AG08395 (cell line): ENCODE measurements at regions not wholly inside any gene's neighbourhood (a gene's known extent, or its start where the extent isn't known, plus 50 kb on each side); places are given as distances from the start of the nearest gene placed in this dataset.
"Not testable (repeated sequence)": the region's sequence is repeated elsewhere in the genome, so short reads cannot be mapped to it uniquely, and the experiment has no call there.

Experiments
- DNase-seq: peaks from one replicate; pipeline ENCODE4 v3.0.0; 2012; ENCODE audit warnings: mixed read lengths, low spot score

- DNase-seq, result no peak
Measured at GRCh38 chr5:145463634-145464033, 371.5 kb downstream of the PRELID2 start.

- no peak for DNase-seq
Measured at GRCh38 chr5:145462525-145462924, 372.6 kb downstream of the PRELID2 start.

- no peak for DNase-seq
Measured at GRCh38 chr5:145450286-145450885, 384.8 kb downstream of the PRELID2 start.

DNA sequence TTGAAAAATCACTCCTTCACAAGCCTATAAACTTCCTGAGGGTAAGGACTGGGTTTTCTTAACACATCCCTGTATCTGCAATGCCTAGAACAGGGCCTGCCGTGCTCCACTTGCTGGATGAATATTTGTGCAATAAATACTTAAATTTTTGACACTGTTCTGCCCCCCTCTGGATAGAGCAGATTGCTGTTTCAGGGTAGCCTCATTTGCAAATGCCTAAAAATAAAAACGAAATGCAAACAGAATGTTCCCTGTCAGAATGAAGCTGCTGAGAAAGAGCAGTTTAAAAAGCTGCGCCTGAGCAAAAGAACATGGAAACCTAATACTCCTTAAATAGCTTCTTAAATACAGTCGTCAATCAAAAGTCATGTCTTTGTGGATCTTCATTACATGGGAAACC, 385.3 kb downstream of the PRELID2 start:
- no peak for DNase-seq

GRCh38 chr5:145446875-145447274, 388.3 kb downstream of the PRELID2 start:
- not testable (repeated sequence) for DNase-seq

DNA sequence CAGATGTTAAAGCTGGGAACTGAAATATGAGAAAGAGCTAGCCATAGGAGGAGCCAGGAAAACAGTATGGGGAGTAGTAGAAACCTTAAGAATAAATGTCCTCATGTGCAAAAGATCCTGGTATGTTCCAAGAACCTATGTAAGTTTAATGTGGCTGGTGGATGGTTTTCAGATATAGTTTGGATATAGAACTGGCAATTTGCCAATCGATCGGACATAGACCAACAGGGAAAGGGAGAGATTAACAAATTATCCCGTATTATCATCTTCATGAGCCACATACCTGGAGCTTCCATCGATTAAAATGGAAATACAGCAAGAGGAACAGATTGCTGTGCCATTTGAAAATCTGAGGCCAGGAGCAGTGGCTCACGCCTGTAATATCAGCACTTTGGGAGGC, 388.7 kb downstream of the PRELID2 start:
- DNase-seq, result no peak

GRCh38 chr5:145445027-145445426, 390.1 kb downstream of the PRELID2 start:
- DNase-seq, result no peak

- no peak for DNase-seq
Measured at GRCh38 chr5:145443964-145444363, 391.2 kb downstream of the PRELID2 start.

DNA sequence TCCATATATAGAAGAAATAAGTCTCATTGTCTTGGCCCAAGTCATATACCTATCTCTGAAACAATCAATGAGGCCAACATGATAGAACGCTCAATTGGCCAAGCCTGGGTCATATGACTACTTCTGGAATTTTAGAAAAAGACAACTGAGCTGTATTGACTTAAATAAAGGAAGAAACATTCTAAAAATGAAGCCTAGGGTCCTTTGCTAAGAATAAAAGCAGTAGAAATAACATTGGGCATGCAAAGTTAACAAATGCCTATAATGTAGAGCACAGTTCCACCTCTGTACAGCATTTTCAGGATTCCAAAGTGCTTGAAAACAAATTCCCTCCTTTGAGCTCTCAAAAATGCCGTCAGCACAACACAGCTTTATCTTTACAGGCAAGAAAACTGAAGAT, 391.8 kb downstream of the PRELID2 start:
- no peak for DNase-seq

GRCh38 chr5:145442661-145443060, 392.5 kb downstream of the PRELID2 start:
- not testable (repeated sequence) for DNase-seq

GRCh38 chr5:145441228-145441627, 393.9 kb downstream of the PRELID2 start:
- DNase-seq, result no peak

- no peak for DNase-seq
Measured at GRCh38 chr5:145437627-145438026, 397.5 kb downstream of the PRELID2 start.

DNA sequence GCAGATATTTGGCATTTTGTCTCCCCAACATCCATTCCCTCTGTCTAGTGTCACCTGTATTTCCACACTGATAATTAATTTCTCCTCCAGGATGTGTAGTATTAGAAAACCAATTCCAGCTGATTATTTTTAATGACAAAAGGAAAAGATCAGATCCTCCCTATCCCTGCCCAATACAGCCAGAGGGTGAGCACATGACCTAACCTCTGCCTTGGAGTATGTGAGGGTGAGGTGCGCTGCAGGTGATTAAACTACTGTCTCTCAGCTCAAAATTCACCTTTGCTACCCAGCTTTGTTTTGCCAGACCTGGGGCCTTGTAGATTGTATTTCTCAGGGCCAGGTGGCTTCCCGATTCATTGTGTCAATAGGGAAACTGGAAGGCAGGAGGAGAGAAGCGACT, 402.1 kb downstream of the PRELID2 start:
- no peak for DNase-seq

GRCh38 chr5:145429170-145429569, 406.0 kb downstream of the PRELID2 start:
- DNase-seq, result no peak

GRCh38 chr5:145408048-145408341, 427.1 kb downstream of the PRELID2 start:
- DNase-seq, result no peak

DNA sequence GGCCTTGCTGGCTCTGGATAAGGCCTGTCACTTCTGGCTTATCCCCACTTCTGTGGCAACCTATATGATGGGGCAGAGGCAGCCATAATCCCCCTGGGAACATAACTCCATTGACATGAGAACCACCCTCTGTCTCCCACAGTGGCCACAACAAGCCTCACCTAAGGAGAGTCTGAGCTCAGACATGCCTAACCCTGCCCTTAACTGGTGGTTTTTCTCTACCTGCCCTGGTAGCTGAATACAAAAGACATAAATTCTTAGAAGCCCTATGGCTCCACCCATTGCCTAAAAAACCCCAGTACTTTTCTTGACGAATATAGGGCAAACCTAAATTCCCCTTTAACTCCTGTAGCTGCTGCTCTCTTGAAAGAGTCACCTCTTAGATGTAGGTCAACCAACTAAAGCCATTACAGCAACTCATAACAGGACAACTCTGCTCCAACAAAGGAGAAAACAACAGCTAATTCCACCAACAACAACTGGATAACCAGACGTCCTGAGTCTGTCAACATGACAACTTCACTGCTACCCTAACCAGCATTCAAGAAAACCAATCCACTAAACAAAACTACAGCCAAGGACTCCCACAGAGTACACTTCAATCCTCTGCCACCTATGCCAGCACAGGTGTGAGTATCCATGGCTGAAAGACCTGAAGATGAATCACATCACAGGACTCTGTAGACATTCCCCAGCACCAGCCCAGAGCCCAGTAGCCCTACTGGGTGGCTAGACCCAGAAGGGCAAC, 427.7 kb downstream of the PRELID2 start:
- DNase-seq, result no peak

DNA sequence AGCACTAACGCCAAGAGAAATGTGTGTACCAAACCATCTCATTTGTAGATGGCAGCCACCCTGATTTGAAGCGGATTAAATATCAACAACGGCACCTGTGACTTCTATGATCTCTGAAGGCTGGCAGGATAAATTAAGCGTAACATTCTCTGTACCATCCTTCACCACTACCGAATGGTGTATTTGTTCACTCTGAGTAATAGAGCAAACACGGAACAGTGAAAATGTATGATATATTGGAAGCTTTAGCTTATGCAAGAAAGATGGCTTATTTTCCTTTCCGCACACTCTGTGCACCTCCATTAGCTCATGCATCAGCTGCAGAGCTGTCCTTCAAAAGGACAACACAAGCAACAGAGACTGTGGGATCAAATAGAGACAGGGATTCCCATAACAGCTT, 431.1 kb downstream of the PRELID2 start:
- no peak for DNase-seq

DNA sequence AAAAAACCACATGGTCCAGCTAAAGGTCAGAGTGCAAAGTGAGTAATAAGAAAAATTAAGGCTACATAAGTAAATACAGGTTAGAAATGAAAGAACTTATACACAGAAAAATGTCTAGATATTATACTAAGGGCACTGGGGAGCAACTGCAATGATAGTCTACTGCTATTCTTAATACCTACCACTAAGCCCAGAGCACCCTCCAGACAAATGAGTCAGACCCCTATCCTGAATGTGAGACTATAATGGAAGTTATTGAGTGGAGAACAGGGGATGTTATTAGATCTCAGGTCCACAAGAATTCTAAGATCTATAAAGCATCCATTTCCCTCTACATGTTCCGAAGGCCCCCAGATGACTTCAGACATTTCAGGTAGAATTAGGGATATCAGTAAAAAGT, 438.3 kb downstream of the PRELID2 start:
- DNase-seq, result no peak

- DNase-seq, result not testable (repeated sequence)
Measured at GRCh38 chr5:145395151-145395550, 440.0 kb downstream of the PRELID2 start.

- no peak for DNase-seq
Measured at GRCh38 chr5:145393426-145393825, 441.7 kb downstream of the PRELID2 start.

DNA sequence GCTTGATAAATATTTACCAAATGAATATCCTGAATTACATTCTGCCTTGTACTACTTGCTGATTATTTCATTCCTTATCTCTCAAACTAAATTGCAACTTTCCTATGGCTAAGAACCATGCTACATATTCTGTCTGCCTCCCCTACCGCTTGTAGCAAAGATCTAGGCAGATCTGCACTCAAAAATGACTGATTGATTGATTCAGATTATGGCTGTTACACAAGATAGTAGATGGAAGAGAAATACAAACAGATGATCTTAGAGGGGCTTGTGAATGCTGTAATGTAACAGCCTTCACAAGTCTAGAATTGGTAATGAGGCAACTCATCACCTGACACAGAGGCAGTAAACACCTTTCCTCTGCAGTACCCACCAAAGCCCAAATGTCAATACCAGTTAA, 446.1 kb downstream of the PRELID2 start:
- DNase-seq, result no peak

DNA sequence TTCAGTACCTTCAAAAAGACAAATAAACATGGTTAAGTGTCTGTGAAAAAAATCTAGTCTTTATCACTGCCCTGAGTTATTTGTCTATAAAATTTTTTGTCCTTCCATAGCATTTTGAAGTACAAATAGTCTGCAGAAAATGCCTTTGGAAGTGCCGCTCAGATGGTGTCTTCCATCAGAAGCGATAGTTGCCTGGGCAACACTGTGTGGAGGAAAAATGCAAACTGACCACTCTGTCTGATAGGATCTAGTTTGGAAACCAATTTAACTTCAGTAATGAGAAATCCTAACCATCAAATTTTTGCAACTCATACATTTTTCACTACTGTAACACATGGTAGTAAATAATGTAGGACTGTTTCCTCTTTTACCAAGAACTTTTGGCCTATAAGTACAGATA, 449.9 kb downstream of the PRELID2 start:
- no peak for DNase-seq

DNA sequence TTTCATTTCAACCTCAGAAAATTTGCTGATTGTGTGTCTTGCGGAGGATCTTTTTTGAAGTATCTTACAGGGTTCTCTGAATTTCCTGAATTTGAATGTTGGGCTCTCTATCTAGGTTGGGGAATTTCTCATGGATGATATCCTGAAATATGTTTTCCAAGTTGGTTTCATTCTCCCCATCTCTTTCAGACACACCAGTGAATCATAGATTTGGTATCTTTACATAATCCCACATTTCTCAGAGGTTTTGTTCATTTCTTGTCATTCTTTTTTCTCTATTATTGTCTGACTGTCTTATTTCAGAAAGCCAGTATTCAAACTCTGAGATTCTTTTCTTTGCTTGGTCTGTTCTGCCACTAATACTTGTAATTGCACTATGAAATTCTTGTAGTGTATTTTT, 456.9 kb downstream of the PRELID2 start:
- DNase-seq, result no peak

DNA sequence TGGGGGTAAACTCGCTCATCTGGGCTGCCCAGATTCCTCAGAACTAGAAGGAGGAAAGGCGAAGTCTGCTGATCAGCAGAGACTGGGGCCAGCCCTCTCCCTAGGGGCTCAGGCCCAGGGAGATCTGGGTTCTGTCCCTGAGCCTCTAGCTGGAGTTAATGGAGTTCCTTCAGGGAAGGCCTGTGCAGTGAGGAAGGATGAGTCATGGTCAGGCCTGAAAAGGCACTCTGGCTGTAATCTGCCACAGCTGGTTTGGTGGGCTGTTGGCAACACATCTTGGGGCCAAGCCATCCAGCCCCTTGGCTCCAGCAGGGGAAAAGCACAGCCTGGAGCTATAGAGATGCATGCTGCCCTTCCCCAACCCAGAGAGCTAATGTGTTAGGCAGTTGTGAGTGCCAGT, 459.6 kb downstream of the PRELID2 start:
- DNase-seq, result no peak
